ENCODE measurements at regions not wholly inside any gene's neighbourhood (a gene's known extent, or its start where the extent isn't known, plus 50 kb on each side); places are given as distances from the start of the nearest gene placed in this dataset.

GRCh38 chr5:112472614-112473013, 53.5 kb upstream of the EPB41L4A start:
- H4K20me1 ChIP-seq (ENCODE audit: insufficient read depth, low read length), result no peaks in the 10 kb centered on the region
- no peak for TF ChIP-seq CTCF (IDR thresholded peaks at IDR 0.05; ENCODE audit: extremely low read depth, low read depth, low read length)
- no peak for DNase-seq (ENCODE audit: insufficient read length, low spot score, missing footprints)
- H3K27me3 ChIP-seq (ENCODE audit: insufficient read depth, low read length), result no peaks in the 10 kb centered on the region
- H3K9me3 ChIP-seq (ENCODE audit: low read depth, low read length), result no peaks in the 10 kb centered on the region
- no peaks in the 10 kb centered on the region for H3K36me3 ChIP-seq (ENCODE audit: insufficient read depth, low read length)
- no peak overlapping the region for H3K27ac ChIP-seq (ENCODE audit: low read depth, low read length)
- no peak overlapping the region for H2AFZ ChIP-seq (ENCODE audit: low read length)
- no peaks in the 10 kb centered on the region for H3K79me2 ChIP-seq (ENCODE audit: insufficient read depth, low read length)
- H3K4me2 ChIP-seq (ENCODE audit: insufficient read depth, low read length), result no peak overlapping the region
- H3K4me3 ChIP-seq (ENCODE audit: insufficient read depth, low read length), result no peak overlapping the region
- no peaks in the 10 kb centered on the region for H3K4me1 ChIP-seq (ENCODE audit: insufficient read depth, low read length)

DNA sequence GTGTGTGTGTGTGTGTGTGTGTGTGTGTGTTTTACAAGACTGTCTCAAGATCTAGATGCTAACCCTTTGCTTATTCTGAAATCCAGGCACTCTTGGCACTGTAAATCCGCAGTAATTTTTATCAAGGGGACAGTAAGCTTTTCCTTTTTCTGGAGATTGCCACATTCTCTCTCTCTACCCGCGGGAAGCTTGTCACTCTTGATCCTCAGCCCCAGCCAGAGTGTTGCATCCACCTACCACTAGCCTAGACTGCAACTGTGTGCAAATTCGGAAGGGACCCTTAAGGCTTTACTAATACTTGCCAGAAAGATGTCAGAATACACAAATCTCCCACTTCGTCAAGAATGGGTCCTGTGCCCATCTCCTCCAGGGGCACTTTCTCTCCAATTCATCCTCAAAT, 54.9 kb upstream of the EPB41L4A start:
- no peak for TF ChIP-seq CTCF (IDR thresholded peaks at IDR 0.05; ENCODE audit: extremely low read depth, low read depth, low read length)
- Histone ChIP-seq H3K36me3 (ENCODE audit: insufficient read depth, low read length) (no peaks in the 10 kb centered on the region), H2AFZ (ENCODE audit: low read length) (no peak overlapping the region), H3K27me3 (ENCODE audit: insufficient read depth, low read length) (no peaks in the 10 kb centered on the region), H3K79me2 (ENCODE audit: insufficient read depth, low read length) (no peaks in the 10 kb centered on the region), H3K9me3 (ENCODE audit: low read depth, low read length) (no peaks in the 10 kb centered on the region), H3K4me3 (ENCODE audit: insufficient read depth, low read length) (no peak overlapping the region), H4K20me1 (ENCODE audit: insufficient read depth, low read length) (no peaks in the 10 kb centered on the region), H3K4me2 (ENCODE audit: insufficient read depth, low read length) (no peak overlapping the region), H3K4me1 (ENCODE audit: insufficient read depth, low read length) (no peaks in the 10 kb centered on the region), H3K27ac (ENCODE audit: low read depth, low read length) (no peak overlapping the region)
- no peak for DNase-seq (ENCODE audit: insufficient read length, low spot score, missing footprints)

- DNase-seq (ENCODE audit: insufficient read length, low spot score, missing footprints), result no peak
- Histone ChIP-seq H2AFZ (ENCODE audit: low read length) (no peak overlapping the region), H3K27ac (ENCODE audit: low read depth, low read length) (no peak overlapping the region)
Measured at GRCh38 chr5:112475747-112476365, 56.8 kb upstream of the EPB41L4A start.

DNA sequence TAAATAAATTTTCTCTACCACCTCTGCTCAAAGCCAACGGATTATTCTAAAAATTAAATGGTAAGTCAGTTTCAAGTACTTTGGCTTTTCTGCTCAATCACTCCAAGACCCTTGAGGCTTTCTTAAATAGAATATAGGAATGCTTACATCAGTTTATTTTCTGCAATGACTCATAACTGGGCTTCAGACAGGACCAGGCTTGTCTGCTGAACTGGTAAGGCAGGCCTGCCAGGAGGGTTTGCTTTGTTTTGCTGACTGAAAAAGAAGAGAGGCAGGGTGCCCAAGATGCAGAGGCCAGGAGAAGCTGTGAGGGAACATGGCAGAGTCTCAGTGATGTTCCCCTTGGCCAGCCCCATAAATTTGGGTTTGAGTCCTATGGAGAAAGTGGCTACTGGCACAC, 60.3 kb upstream of the EPB41L4A start:
- peak; percentile 48 for DNase-seq (ENCODE audit: insufficient read length, low spot score, missing footprints)
- Histone ChIP-seq H3K4me1 (ENCODE audit: insufficient read depth, low read length) (peaks cover 3% of the 10 kb centered on the region), H2AFZ (ENCODE audit: low read length) (peak overlapping the region; percentile 83), H3K27me3 (ENCODE audit: insufficient read depth, low read length) (no peaks in the 10 kb centered on the region), H3K4me2 (ENCODE audit: insufficient read depth, low read length) (no peak overlapping the region), H3K36me3 (ENCODE audit: insufficient read depth, low read length) (no peaks in the 10 kb centered on the region), H3K4me3 (ENCODE audit: insufficient read depth, low read length) (no peak overlapping the region), H3K9me3 (ENCODE audit: low read depth, low read length) (no peaks in the 10 kb centered on the region), H3K79me2 (ENCODE audit: insufficient read depth, low read length) (no peaks in the 10 kb centered on the region), H4K20me1 (ENCODE audit: insufficient read depth, low read length) (no peaks in the 10 kb centered on the region), H3K27ac (ENCODE audit: low read depth, low read length) (no peak overlapping the region)
- no peak for TF ChIP-seq CTCF (IDR thresholded peaks at IDR 0.05; ENCODE audit: extremely low read depth, low read depth, low read length)

More at GRCh38 chr5:112475747-112476365, 56.8 kb upstream of the EPB41L4A start:
- no peak for TF ChIP-seq CTCF (IDR thresholded peaks at IDR 0.05; ENCODE audit: extremely low read depth, low read depth, low read length)
- Histone ChIP-seq H3K36me3 (ENCODE audit: insufficient read depth, low read length) (no peaks in the 10 kb centered on the region), H3K4me3 (ENCODE audit: insufficient read depth, low read length) (no peak overlapping the region), H3K79me2 (ENCODE audit: insufficient read depth, low read length) (no peaks in the 10 kb centered on the region), H3K4me2 (ENCODE audit: insufficient read depth, low read length) (no peak overlapping the region), H3K4me1 (ENCODE audit: insufficient read depth, low read length) (peaks cover 3% of the 10 kb centered on the region), H3K27me3 (ENCODE audit: insufficient read depth, low read length) (no peaks in the 10 kb centered on the region), H4K20me1 (ENCODE audit: insufficient read depth, low read length) (no peaks in the 10 kb centered on the region), H3K9me3 (ENCODE audit: low read depth, low read length) (no peaks in the 10 kb centered on the region)

Data from osteoblast (primary cell).